SK-N-SH (cell line): ENCODE measurements at regions not wholly inside any gene's neighbourhood (a gene's known extent, or its start where the extent isn't known, plus 50 kb on each side); places are given as distances from the start of the nearest gene placed in this dataset.
A peak's percentile ranks its signal among the peaks of the same experiment; 100 is the strongest.

Source experiments
- CTCF ChIA-PET: fragments of 300-600, 350-600 bp; formaldehyde crosslinking; extraction: SDS; loops from one replicate; lab custom pipeline; 2021; lab: Yijun Ruan, JAX
- POLR2A ChIA-PET: fragments of 350-600 bp; sonication (Branson Sonifier 250); formaldehyde crosslinking; extraction: SDS; loops from one replicate; lab custom pipeline; 2020; ENCODE audit warnings: antibody characterized with exemption, inconsistent platforms; lab: Yijun Ruan, JAX
- DNase-seq: peaks from one replicate; pipeline ENCODE4 v3.0.0; 2012
- H2AFZ ChIP-seq: fragments of 200-600 bp; sonication (generic); 2 replicates; pipeline ENCODE4 v1.8.1; 2016; ENCODE audit warnings: antibody characterized with exemption, mild to moderate bottlenecking, low read depth
- H3F3A ChIP-seq: fragments of 200-600 bp; sonication (generic); replicated peaks from 2 replicates; pipeline ENCODE3; 2016; ENCODE audit warnings: antibody characterized with exemption, mild to moderate bottlenecking; ENCODE audit not compliant: insufficient read depth
- H3K27ac ChIP-seq, 2 experiments: fragments of 200-500 bp in 1 of 2; fragments of 200-600 bp in 1 of 2; sonication (Bioruptor generic) in 1 of 2; sonication (generic), shearing (Covaris generic) in 1 of 2; 2 replicates each; pipeline versions ENCODE4 v1.5.1 to v1.6.1; 2014 to 2016; ENCODE audit warnings: low read depth in 2 of 2, inconsistent platforms in 1 of 2, low read length in 1 of 2, mild to moderate bottlenecking in 1 of 2, mixed read lengths in 1 of 2
- H3K27me3 ChIP-seq: fragments of 200-600 bp; sonication (generic), shearing (Covaris generic); 2 replicates; pipeline ENCODE4 v1.6.1; 2016; ENCODE audit warnings: mixed run types; ENCODE audit not compliant: insufficient read depth
- H3K36me3 ChIP-seq, 2 experiments: fragments of 200-500 bp in 1 of 2; fragments of 200-600 bp in 1 of 2; sonication (Bioruptor generic) in 1 of 2; sonication (generic) in 1 of 2; replicated peaks in 1 of 2; 2 replicates each; pipeline versions ENCODE3 to v1.5.1; 2014 to 2016; ENCODE audit warnings: low read length in 1 of 2, mild to moderate bottlenecking in 1 of 2; ENCODE audit not compliant: insufficient read depth in 2 of 2, control insufficient read depth in 1 of 2
- H3K4me1 ChIP-seq, 2 experiments: fragments of 200-500 bp in 1 of 2; fragments of 200-600 bp in 1 of 2; sonication (Bioruptor generic) in 1 of 2; sonication (generic), shearing (Covaris generic) in 1 of 2; 2 replicates each; pipeline versions ENCODE4 v1.5.1 to v1.6.1; 2014 to 2016; ENCODE audit warnings: low read depth in 1 of 2, low read length in 1 of 2, mixed run types in 1 of 2; ENCODE audit not compliant: insufficient read depth in 2 of 2, control insufficient read depth in 1 of 2
- H3K4me2 ChIP-seq: fragments of 200-600 bp; sonication (generic), shearing (Covaris generic); 2 replicates; pipeline ENCODE4 v1.6.1; 2017; ENCODE audit warnings: mixed run types
- H3K4me3 ChIP-seq, 2 experiments: fragments of 200-500 bp in 1 of 2; fragments of 200-600 bp in 1 of 2; sonication (Bioruptor generic) in 1 of 2; sonication (generic), shearing (Covaris generic) in 1 of 2; 2 replicates each; pipeline versions ENCODE4 v1.5.1 to v1.8.1; 2014 to 2016; ENCODE audit warnings: low read depth in 2 of 2, inconsistent platforms in 1 of 2, low read length in 1 of 2, mild to moderate bottlenecking in 1 of 2, mixed read lengths in 1 of 2, moderate library complexity in 1 of 2
- H3K79me2 ChIP-seq: fragments of 200-600 bp; sonication (generic); 2 replicates; pipeline ENCODE4 v1.8.1; 2017; ENCODE audit warnings: mild to moderate bottlenecking; ENCODE audit not compliant: insufficient read depth
- H3K9ac ChIP-seq: fragments of 200-600 bp; sonication (generic); 2 replicates; pipeline ENCODE4 v1.6.1; 2017; ENCODE audit warnings: mixed run types
- H3K9me2 ChIP-seq: fragments of 200-600 bp; sonication (generic); 2 replicates; pipeline ENCODE4 v1.6.1; 2017; ENCODE audit warnings: mixed run types
- H3K9me3 ChIP-seq: fragments of 200-600 bp; sonication (generic); 2 replicates; pipeline ENCODE4 v1.6.1; 2017; ENCODE audit warnings: mixed run types, mild to moderate bottlenecking, moderate library complexity
- H4K20me1 ChIP-seq: fragments of 200-600 bp; sonication (generic); 2 replicates; pipeline ENCODE4 v1.6.1; 2017; ENCODE audit warnings: mild to moderate bottlenecking, mixed run types; ENCODE audit not compliant: insufficient read depth
- EP300 ChIP-seq, 2 experiments: IDR thresholded peaks; 2 replicates each; pipeline versions ENCODE4 v1.4.0 to v1.6.1; 2012; ENCODE audit warnings: borderline replicate concordance in 1 of 2, low read depth in 1 of 2, low read length in 1 of 2
- FOXM1 ChIP-seq: IDR thresholded peaks from 2 replicates; pipeline ENCODE4 v1.4.0; 2012; ENCODE audit warnings: low read depth, mild to moderate bottlenecking
- JUND ChIP-seq: IDR thresholded peaks from 2 replicates; pipeline ENCODE4 v1.4.0; 2012
- MEF2A ChIP-seq: IDR thresholded peaks from 2 replicates; pipeline ENCODE4 v1.4.0; 2012; ENCODE audit warnings: low read depth, borderline replicate concordance
- MXI1 ChIP-seq: IDR thresholded peaks from 2 replicates; pipeline ENCODE4 v1.6.1; 2012; ENCODE audit warnings: mild to moderate bottlenecking, low read depth, low read length, improper control_type of control experiment
- SIN3A ChIP-seq: IDR thresholded peaks from 2 replicates; pipeline ENCODE4 v1.6.1; 2012; ENCODE audit warnings: low read depth, mild to moderate bottlenecking, low read length, moderate library complexity, borderline replicate concordance
- TCF12 ChIP-seq: IDR thresholded peaks from 2 replicates; pipeline ENCODE4 v1.4.0; 2012
- TEAD4 ChIP-seq: IDR thresholded peaks from 2 replicates; pipeline ENCODE4 v1.4.0; 2012; ENCODE audit warnings: mild to moderate bottlenecking, borderline replicate concordance; ENCODE audit not compliant: insufficient read depth
- WGBS: methylation state at CpG from one replicate; pipeline ENCODE4 v1.1.6; 2017; ENCODE audit warnings: low lambda C conversion rate; 5-methylcytosine and 5-hydroxymethylcytosine counted together
- TF ChIP-seq, protein P1 (sequence below): IDR thresholded peaks from 2 replicates; pipeline ENCODE4 v1.6.1; 2012; ENCODE audit warnings: mild to moderate bottlenecking, low read depth, low read length, moderate library complexity
- TF ChIP-seq, protein P2 (sequence below): IDR thresholded peaks from 2 replicates; pipeline ENCODE4 v1.4.0; 2012; ENCODE audit warnings: low read depth, borderline replicate concordance
- TF ChIP-seq, protein P3 (sequence below): fragments of 150-350 bp; IDR thresholded peaks from 2 replicates; pipeline ENCODE4 v1.6.1; 2017; ENCODE audit warnings: antibody characterized with exemption, low read length, low read depth, borderline replicate concordance
- TF ChIP-seq, protein P4 (sequence below): IDR thresholded peaks from 2 replicates; pipeline ENCODE4 v1.4.0; 2012; ENCODE audit warnings: low read depth
- TF ChIP-seq, protein P5 (sequence below): IDR thresholded peaks from 2 replicates; pipeline ENCODE4 v1.4.0; 2012; ENCODE audit warnings: low read depth, borderline replicate concordance

DNA sequence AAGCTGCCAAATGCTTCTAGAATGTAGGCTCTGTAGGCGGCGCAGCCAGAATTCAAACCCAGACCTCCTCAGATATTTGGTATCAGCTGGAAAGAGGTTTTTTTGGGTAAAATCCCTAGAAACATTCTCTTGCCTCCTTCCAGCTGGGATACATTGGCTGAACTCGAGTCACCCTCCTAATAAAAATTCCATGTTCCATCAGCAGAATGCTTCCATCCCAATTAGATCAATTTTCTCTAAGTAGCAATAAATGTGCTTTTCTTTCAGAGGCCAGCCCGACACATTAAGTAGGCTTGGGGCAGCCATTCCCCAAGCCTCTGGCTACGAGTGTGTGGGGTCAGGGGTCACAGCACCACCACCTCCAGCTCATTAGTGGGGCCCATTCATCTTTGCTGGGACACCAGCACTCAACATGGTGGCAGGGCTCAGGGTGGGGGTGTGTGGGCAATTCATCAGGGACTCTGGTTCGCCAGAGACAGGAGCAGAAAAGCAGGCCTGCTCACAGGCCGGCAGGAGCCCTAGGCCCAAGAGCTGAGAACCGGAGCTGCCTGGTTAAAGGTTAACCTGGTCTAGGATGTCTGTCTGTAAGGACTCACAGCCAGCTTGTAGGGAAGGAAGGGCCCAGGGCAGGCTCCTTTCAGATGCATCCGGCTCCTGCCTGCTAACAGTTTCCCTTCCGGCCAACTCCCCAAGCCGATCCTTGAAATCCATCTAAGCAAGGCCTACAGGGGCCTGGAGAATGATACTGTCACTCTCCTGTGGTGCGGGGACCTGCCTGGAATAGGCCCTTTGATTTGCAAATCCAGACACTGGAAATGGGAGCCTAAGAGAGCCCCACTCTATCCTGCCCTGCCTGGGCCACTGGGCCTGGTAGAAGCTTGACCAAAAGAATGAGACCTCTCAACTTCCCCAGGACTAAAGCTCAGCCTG is 159.1 kb upstream of the TOP1 start:
- ChIA-PET CTCF (interaction anchor here (0.6 to 4.7 kb wide), 4 partner anchors 20 to 163 kb away, joined by 3 to 12 read pairs (median 4); no protein-coding TSS in a partner anchor), POLR2A (no interaction called here)
- no peak overlapping the region for H3K27ac ChIP-seq
- H3K9me2 ChIP-seq = no peaks in the 10 kb centered on the region
- no peak overlapping the region for H3K9ac ChIP-seq
- no peaks in the 10 kb centered on the region for H3K27me3 ChIP-seq
- no peak overlapping the region for H3K4me3 ChIP-seq
- TF ChIP-seq EP300 (IDR thresholded peaks at IDR 0.05; ENCODE audit: borderline replicate concordance in 1 of 2, low read depth in 1 of 2, low read length in 1 of 2) (no peak), FOXM1 (no peak), MXI1 (no peak), TEAD4 (no peak), SIN3A (no peak), JUND (no peak), MEF2A (no peak), TCF12 (no peak)
- TF ChIP-seq, protein P1, sequence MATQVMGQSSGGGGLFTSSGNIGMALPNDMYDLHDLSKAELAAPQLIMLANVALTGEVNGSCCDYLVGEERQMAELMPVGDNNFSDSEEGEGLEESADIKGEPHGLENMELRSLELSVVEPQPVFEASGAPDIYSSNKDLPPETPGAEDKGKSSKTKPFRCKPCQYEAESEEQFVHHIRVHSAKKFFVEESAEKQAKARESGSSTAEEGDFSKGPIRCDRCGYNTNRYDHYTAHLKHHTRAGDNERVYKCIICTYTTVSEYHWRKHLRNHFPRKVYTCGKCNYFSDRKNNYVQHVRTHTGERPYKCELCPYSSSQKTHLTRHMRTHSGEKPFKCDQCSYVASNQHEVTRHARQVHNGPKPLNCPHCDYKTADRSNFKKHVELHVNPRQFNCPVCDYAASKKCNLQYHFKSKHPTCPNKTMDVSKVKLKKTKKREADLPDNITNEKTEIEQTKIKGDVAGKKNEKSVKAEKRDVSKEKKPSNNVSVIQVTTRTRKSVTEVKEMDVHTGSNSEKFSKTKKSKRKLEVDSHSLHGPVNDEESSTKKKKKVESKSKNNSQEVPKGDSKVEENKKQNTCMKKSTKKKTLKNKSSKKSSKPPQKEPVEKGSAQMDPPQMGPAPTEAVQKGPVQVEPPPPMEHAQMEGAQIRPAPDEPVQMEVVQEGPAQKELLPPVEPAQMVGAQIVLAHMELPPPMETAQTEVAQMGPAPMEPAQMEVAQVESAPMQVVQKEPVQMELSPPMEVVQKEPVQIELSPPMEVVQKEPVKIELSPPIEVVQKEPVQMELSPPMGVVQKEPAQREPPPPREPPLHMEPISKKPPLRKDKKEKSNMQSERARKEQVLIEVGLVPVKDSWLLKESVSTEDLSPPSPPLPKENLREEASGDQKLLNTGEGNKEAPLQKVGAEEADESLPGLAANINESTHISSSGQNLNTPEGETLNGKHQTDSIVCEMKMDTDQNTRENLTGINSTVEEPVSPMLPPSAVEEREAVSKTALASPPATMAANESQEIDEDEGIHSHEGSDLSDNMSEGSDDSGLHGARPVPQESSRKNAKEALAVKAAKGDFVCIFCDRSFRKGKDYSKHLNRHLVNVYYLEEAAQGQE = no peak
- TF ChIP-seq, protein P2, sequence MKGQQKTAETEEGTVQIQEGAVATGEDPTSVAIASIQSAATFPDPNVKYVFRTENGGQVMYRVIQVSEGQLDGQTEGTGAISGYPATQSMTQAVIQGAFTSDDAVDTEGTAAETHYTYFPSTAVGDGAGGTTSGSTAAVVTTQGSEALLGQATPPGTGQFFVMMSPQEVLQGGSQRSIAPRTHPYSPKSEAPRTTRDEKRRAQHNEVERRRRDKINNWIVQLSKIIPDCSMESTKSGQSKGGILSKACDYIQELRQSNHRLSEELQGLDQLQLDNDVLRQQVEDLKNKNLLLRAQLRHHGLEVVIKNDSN = no peak
- TF ChIP-seq, protein P3, sequence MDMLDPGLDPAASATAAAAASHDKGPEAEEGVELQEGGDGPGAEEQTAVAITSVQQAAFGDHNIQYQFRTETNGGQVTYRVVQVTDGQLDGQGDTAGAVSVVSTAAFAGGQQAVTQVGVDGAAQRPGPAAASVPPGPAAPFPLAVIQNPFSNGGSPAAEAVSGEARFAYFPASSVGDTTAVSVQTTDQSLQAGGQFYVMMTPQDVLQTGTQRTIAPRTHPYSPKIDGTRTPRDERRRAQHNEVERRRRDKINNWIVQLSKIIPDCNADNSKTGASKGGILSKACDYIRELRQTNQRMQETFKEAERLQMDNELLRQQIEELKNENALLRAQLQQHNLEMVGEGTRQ = no peak
- TF ChIP-seq, protein P4, sequence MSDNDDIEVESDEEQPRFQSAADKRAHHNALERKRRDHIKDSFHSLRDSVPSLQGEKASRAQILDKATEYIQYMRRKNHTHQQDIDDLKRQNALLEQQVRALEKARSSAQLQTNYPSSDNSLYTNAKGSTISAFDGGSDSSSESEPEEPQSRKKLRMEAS = no peak
- TF ChIP-seq, protein P5, sequence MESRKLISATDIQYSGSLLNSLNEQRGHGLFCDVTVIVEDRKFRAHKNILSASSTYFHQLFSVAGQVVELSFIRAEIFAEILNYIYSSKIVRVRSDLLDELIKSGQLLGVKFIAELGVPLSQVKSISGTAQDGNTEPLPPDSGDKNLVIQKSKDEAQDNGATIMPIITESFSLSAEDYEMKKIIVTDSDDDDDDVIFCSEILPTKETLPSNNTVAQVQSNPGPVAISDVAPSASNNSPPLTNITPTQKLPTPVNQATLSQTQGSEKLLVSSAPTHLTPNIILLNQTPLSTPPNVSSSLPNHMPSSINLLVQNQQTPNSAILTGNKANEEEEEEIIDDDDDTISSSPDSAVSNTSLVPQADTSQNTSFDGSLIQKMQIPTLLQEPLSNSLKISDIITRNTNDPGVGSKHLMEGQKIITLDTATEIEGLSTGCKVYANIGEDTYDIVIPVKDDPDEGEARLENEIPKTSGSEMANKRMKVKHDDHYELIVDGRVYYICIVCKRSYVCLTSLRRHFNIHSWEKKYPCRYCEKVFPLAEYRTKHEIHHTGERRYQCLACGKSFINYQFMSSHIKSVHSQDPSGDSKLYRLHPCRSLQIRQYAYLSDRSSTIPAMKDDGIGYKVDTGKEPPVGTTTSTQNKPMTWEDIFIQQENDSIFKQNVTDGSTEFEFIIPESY = no peak
- no peak overlapping the region for H2AFZ ChIP-seq
- H3K36me3 ChIP-seq = no peaks in the 10 kb centered on the region
- no peak for DNase-seq
- no peaks in the 10 kb centered on the region for H3K79me2 ChIP-seq
- H3F3A ChIP-seq = no peaks in the 10 kb centered on the region
- peaks cover 0 to 6% of the 10 kb centered on the region in 2 experiments; a peak in 2 of 4 replicates for H3K4me1 ChIP-seq
- H4K20me1 ChIP-seq = no peaks in the 10 kb centered on the region
- 48% methylated on average over 10 of the region's 12 CpGs for WGBS
- H3K4me2 ChIP-seq = peak overlapping the region; percentile 26; the same call in 1 of the 2 replicates
- H3K9me3 ChIP-seq = no peaks in the 10 kb centered on the region
